H9 (cell line): ENCODE measurements at regions not wholly inside any gene's neighbourhood (a gene's known extent, or its start where the extent isn't known, plus 50 kb on each side); places are given as distances from the start of the nearest gene placed in this dataset.

Experiments used
- DNase-seq: peaks from one replicate; pipeline ENCODE4 v3.0.0-alpha.2; 2017
- H2AFZ ChIP-seq: one replicate; pipeline ENCODE4 v1.6.1; 2013; ENCODE audit warnings: mild to moderate bottlenecking, low read length, control low read depth, moderate library complexity
- H2AK5ac ChIP-seq: 2 replicates; pipeline ENCODE4 v1.6.1; 2013; ENCODE audit warnings: low read length, control low read depth, mixed read lengths; ENCODE audit not compliant: insufficient read length
- H2BK120ac ChIP-seq: one replicate; pipeline ENCODE4 v1.6.1; 2013; ENCODE audit warnings: low read depth, mild to moderate bottlenecking, low read length, control low read depth, inconsistent platforms; ENCODE audit not compliant: poor library complexity, severe bottlenecking
- H2BK12ac ChIP-seq: 2 replicates; pipeline ENCODE4 v1.6.1; 2013; ENCODE audit warnings: low read length, control low read depth, mixed read lengths, low read depth; ENCODE audit not compliant: insufficient read length
- H2BK15ac ChIP-seq: 2 replicates; pipeline ENCODE4 v1.6.1; 2013; ENCODE audit warnings: low read depth, low read length, control low read depth
- H2BK20ac ChIP-seq: one replicate; pipeline ENCODE4 v1.6.1; 2013; ENCODE audit warnings: low read depth, mild to moderate bottlenecking, low read length, control low read depth, inconsistent platforms; ENCODE audit not compliant: poor library complexity, severe bottlenecking
- H2BK5ac ChIP-seq: 2 replicates; pipeline ENCODE4 v1.6.1; 2013; ENCODE audit warnings: low read length, control low read depth, mixed read lengths; ENCODE audit not compliant: insufficient read length
- H3K14ac ChIP-seq: 2 replicates; pipeline ENCODE4 v1.6.1; 2013; ENCODE audit warnings: low read length, control low read depth; ENCODE audit not compliant: insufficient read depth
- H3K18ac ChIP-seq: 2 replicates; pipeline ENCODE4 v1.6.1; 2013; ENCODE audit warnings: low read depth, mild to moderate bottlenecking, mixed read lengths, low read length, control low read depth; ENCODE audit not compliant: insufficient read length
- H3K23ac ChIP-seq: 2 replicates; pipeline ENCODE4 v1.6.1; 2013; ENCODE audit warnings: low read length, control low read depth, mixed read lengths, low read depth; ENCODE audit not compliant: insufficient read length
- H3K23me2 ChIP-seq: 2 replicates; pipeline ENCODE4 v1.6.1; 2013; ENCODE audit warnings: low read depth, mild to moderate bottlenecking, mixed read lengths, low read length, control low read depth; ENCODE audit not compliant: insufficient read length, poor library complexity, severe bottlenecking
- H3K27ac ChIP-seq: 2 replicates; pipeline ENCODE4 v1.5.1; 2013; ENCODE audit warnings: low read length, control low read depth, mixed read lengths, low read depth; ENCODE audit not compliant: insufficient read length
- H3K27me3 ChIP-seq: 2 replicates; pipeline ENCODE4 v1.6.1; 2013; ENCODE audit warnings: low read length, control low read depth, inconsistent platforms; ENCODE audit not compliant: insufficient read depth
- H3K4ac ChIP-seq: 2 replicates; pipeline ENCODE4 v1.6.1; 2013; ENCODE audit warnings: low read depth, mild to moderate bottlenecking, control low read depth, inconsistent platforms, low read length, moderate library complexity
- H3K4me1 ChIP-seq: 2 replicates; pipeline ENCODE4 v1.6.1; 2013; ENCODE audit warnings: low read length, control low read depth, inconsistent platforms; ENCODE audit not compliant: insufficient read depth
- H3K4me2 ChIP-seq: 2 replicates; pipeline ENCODE4 v1.6.1; 2013; ENCODE audit warnings: low read length, control low read depth, mixed read lengths; ENCODE audit not compliant: insufficient read length, insufficient read depth
- H3K56ac ChIP-seq: 2 replicates; pipeline ENCODE4 v1.6.1; 2013; ENCODE audit warnings: low read depth, mild to moderate bottlenecking, mixed read lengths, low read length, control low read depth; ENCODE audit not compliant: insufficient read length
- H3K79me1 ChIP-seq: 2 replicates; pipeline ENCODE4 v1.6.1; 2013; ENCODE audit warnings: low read depth, mild to moderate bottlenecking, moderate library complexity, low read length, control low read depth, inconsistent platforms; ENCODE audit not compliant: insufficient read depth, poor library complexity, severe bottlenecking
- H3K79me2 ChIP-seq: 2 replicates; pipeline ENCODE4 v1.6.1; 2013; ENCODE audit warnings: low read length, control low read depth, inconsistent platforms; ENCODE audit not compliant: insufficient read depth
- H3K9ac ChIP-seq: 2 replicates; pipeline ENCODE4 v1.6.1; 2013; ENCODE audit warnings: low read length, control low read depth, mixed read lengths; ENCODE audit not compliant: insufficient read length; ENCODE audit errors: extremely low read depth
- H3K9me3 ChIP-seq: one replicate; pipeline ENCODE4 v1.6.1; 2013; ENCODE audit warnings: low read depth, low read length, inconsistent platforms; ENCODE audit not compliant: control insufficient read depth
- H3T11ph ChIP-seq: one replicate; pipeline ENCODE4 v1.6.1; 2013; ENCODE audit warnings: mild to moderate bottlenecking, low read length, control low read depth, inconsistent platforms
- H4K20me1 ChIP-seq: one replicate; pipeline ENCODE4 v1.6.1; 2013; ENCODE audit not compliant: control insufficient read depth, insufficient read length, insufficient read depth
- H4K5ac ChIP-seq: 2 replicates; pipeline ENCODE4 v1.6.1; 2013; ENCODE audit warnings: low read depth, mild to moderate bottlenecking, mixed read lengths, low read length, control low read depth; ENCODE audit not compliant: insufficient read length
- H4K8ac ChIP-seq: replicated peaks from 2 replicates; pipeline ENCODE4 v1.6.1; 2013; ENCODE audit warnings: low read length, control low read depth, mixed read lengths, low read depth; ENCODE audit not compliant: insufficient read length
- H4K91ac ChIP-seq: 2 replicates; pipeline ENCODE4 v1.6.1; 2013; ENCODE audit warnings: low read depth, mild to moderate bottlenecking, moderate library complexity, mixed read lengths, low read length, control low read depth; ENCODE audit not compliant: insufficient read length
- H3K27ac Mint-ChIP-seq, 3 experiments: 2 replicates in 2 of 3; 3 replicates in 1 of 3; pipeline ENCODE4 v1.8.0; 2020 to 2021; ENCODE audit warnings: mixed read lengths in 3 of 3, mild to moderate bottlenecking in 1 of 3, moderate library complexity in 1 of 3
- H3K27me3 Mint-ChIP-seq: 2 replicates; pipeline ENCODE4 v1.8.0; 2021; ENCODE audit warnings: low read depth, mild to moderate bottlenecking, moderate library complexity, mixed read lengths
- H3K36me3 Mint-ChIP-seq, 3 experiments: 2 replicates in 2 of 3; 3 replicates in 1 of 3; pipeline ENCODE4 v1.8.0; 2020 to 2021; ENCODE audit warnings: low read depth in 3 of 3, mixed read lengths in 3 of 3; ENCODE audit not compliant: insufficient read depth in 1 of 3
- H3K4me1 Mint-ChIP-seq, 2 experiments: 2 replicates each; pipeline ENCODE4 v1.8.0; 2020; ENCODE audit warnings: mixed read lengths in 2 of 2
- H3K4me3 Mint-ChIP-seq, 2 experiments: 2 replicates in 1 of 2; 3 replicates in 1 of 2; pipeline ENCODE4 v1.8.0; 2020 to 2021; ENCODE audit warnings: mild to moderate bottlenecking in 2 of 2, mixed read lengths in 2 of 2, moderate library complexity in 1 of 2
- H3K9me3 Mint-ChIP-seq, 2 experiments: 2 replicates in 1 of 2; 3 replicates in 1 of 2; pipeline ENCODE4 v1.8.0; 2020; ENCODE audit warnings: mild to moderate bottlenecking in 2 of 2, mixed read lengths in 2 of 2, moderate library complexity in 1 of 2
- WGBS: extraction: QIAGEN DNeasy Blood & Tissue Kit; methylation state at CpG from one replicate; pipeline ENCODE4 v1.1.7; 2013; ENCODE audit warnings: missing lambda C conversion rate, low lambda C conversion rate, mixed read lengths; ENCODE audit not compliant: insufficient read length; ENCODE audit errors: extremely low coverage; 5-methylcytosine and 5-hydroxymethylcytosine counted together
- TF ChIP-seq, protein P1 (sequence below): fragments of 200-600 bp; sonication (generic); conservative IDR thresholded peaks from 3 replicates; pipeline ENCODE4 v1.8.0; 2021; ENCODE audit warnings: antibody characterized with exemption, mild to moderate bottlenecking

DNA sequence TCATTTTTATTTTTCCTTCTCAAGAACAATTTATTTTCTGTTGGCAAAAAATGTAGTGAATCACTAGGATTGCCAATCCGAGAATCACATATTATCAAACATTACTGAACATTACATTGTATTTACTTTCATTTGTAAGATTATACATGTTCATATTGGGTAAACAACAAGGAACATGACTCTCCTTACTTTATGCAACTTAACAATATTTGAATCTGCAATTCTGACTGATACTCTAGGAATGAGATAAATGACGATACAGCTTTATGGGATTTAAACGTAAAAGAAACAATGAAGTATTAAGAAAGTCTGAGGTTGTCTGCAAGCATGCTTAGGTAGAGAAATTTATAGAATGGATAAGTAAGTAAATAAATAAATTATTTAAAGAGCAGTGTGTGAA, 2302.9 kb downstream of the MAT2B start:
- WGBS, result no CpG with 5 or more reads among the region's 3 CpGs
- H3K23me2 ChIP-seq, result no peaks in the 10 kb centered on the region
- no peak overlapping the region for H3K4me2 ChIP-seq
- H2AFZ ChIP-seq, result no peak overlapping the region
- H4K5ac ChIP-seq, result no peak overlapping the region
- no peak overlapping the region for H2AK5ac ChIP-seq
- no peak overlapping the region for H3K4ac ChIP-seq
- H3K23ac ChIP-seq, result no peak overlapping the region
- no peak overlapping the region for H3T11ph ChIP-seq
- H2BK5ac ChIP-seq, result no peak overlapping the region
- no peak overlapping the region for H2BK120ac ChIP-seq
- no peak overlapping the region for H3K9ac ChIP-seq
- Mint-ChIP-seq H3K9me3 (no peaks in the 10 kb centered on the region), H3K4me1 (peaks cover 7 to 9% of the 10 kb centered on the region in 2 experiments; a peak in 2 of 4 replicates), H3K4me3 (no peak overlapping the region), H3K27ac (no peak overlapping the region), H3K27me3 (no peaks in the 10 kb centered on the region), H3K36me3 (no peaks in the 10 kb centered on the region)
- H3K4me1 ChIP-seq, result no peaks in the 10 kb centered on the region
- H3K56ac ChIP-seq, result no peak overlapping the region
- H4K91ac ChIP-seq, result no peak overlapping the region
- no peak overlapping the region for H4K8ac ChIP-seq
- H3K79me2 ChIP-seq, result no peaks in the 10 kb centered on the region
- H3K14ac ChIP-seq, result no peak overlapping the region
- no peak overlapping the region for H3K18ac ChIP-seq
- TF ChIP-seq, protein P1, sequence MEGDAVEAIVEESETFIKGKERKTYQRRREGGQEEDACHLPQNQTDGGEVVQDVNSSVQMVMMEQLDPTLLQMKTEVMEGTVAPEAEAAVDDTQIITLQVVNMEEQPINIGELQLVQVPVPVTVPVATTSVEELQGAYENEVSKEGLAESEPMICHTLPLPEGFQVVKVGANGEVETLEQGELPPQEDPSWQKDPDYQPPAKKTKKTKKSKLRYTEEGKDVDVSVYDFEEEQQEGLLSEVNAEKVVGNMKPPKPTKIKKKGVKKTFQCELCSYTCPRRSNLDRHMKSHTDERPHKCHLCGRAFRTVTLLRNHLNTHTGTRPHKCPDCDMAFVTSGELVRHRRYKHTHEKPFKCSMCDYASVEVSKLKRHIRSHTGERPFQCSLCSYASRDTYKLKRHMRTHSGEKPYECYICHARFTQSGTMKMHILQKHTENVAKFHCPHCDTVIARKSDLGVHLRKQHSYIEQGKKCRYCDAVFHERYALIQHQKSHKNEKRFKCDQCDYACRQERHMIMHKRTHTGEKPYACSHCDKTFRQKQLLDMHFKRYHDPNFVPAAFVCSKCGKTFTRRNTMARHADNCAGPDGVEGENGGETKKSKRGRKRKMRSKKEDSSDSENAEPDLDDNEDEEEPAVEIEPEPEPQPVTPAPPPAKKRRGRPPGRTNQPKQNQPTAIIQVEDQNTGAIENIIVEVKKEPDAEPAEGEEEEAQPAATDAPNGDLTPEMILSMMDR, result no peak
- H4K20me1 ChIP-seq, result no peaks in the 10 kb centered on the region
- no peak overlapping the region for H3K27ac ChIP-seq
- no peak overlapping the region for H2BK20ac ChIP-seq
- H3K79me1 ChIP-seq, result no peaks in the 10 kb centered on the region
- H2BK12ac ChIP-seq, result no peak overlapping the region
- no peak overlapping the region for H2BK15ac ChIP-seq
- H3K9me3 ChIP-seq, result no peaks in the 10 kb centered on the region
- no peaks in the 10 kb centered on the region for H3K27me3 ChIP-seq
- DNase-seq, result no peak
